AG04450 (cell line): ENCODE measurements at regions not wholly inside any gene's neighbourhood (a gene's known extent, or its start where the extent isn't known, plus 50 kb on each side); places are given as distances from the start of the nearest gene placed in this dataset.

Experiments
- CTCF ChIA-PET: fragments of 300-600, 350-600 bp; formaldehyde crosslinking; extraction: SDS; loops from one replicate; lab custom pipeline; 2022; ENCODE audit warnings: antibody characterized with exemption, inconsistent platforms; lab: Charles Lee
- POLR2A ChIA-PET: fragments of 350-600 bp; formaldehyde crosslinking; extraction: SDS; loops from one replicate; lab custom pipeline; 2021; ENCODE audit warnings: antibody characterized with exemption, inconsistent platforms; lab: Yijun Ruan, JAX
- DNase-seq: peaks from one replicate; pipeline ENCODE4 v3.0.0-alpha.2; 2011; ENCODE audit warnings: low read depth, low spot score
- H3K27ac ChIP-seq: one replicate; pipeline ENCODE4 v1.5.1; 2012; ENCODE audit warnings: low read depth, low read length, control low read depth
- H3K27me3 ChIP-seq: one replicate; pipeline ENCODE4 v1.6.0; 2012; ENCODE audit warnings: low read length; ENCODE audit not compliant: control insufficient read depth, insufficient read depth
- H3K4me3 ChIP-seq: 2 replicates; pipeline ENCODE4 v1.5.1; 2011; ENCODE audit warnings: mild to moderate bottlenecking, low read depth, low read length, control low read depth
- H3K9me3 ChIP-seq: 2 replicates; pipeline ENCODE4 v1.5.1; 2012; ENCODE audit warnings: low read length; ENCODE audit not compliant: control insufficient read depth, insufficient read depth
- TF ChIP-seq, protein P1 (sequence below): IDR thresholded peaks from 2 replicates; pipeline ENCODE4 v1.5.1; 2011; ENCODE audit warnings: low read depth, low read length, control low read depth, inconsistent platforms

DNA sequence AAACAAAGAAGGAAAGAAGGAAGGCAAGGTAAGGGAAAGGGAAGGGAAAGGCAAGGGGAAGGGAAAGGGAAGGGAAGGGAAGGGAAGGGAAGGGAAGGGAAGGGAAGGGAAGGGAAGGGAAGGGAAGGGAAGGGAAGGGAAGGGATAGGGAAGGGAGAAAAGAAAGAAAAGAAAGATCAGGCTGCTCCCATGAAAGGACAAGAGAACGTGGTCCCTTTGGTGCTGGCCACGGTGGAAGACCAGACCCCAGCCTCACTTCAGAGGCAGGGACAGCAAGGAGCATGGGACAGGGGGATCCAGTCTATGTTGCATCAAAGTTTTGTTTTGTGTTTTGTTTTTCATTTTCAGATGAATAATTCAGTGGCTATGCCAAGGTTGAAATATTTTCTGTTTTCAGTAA lies 111.4 kb upstream of the IGF1R start:
- CTCF ChIA-PET = no interaction called here
- TF ChIP-seq, protein P1, sequence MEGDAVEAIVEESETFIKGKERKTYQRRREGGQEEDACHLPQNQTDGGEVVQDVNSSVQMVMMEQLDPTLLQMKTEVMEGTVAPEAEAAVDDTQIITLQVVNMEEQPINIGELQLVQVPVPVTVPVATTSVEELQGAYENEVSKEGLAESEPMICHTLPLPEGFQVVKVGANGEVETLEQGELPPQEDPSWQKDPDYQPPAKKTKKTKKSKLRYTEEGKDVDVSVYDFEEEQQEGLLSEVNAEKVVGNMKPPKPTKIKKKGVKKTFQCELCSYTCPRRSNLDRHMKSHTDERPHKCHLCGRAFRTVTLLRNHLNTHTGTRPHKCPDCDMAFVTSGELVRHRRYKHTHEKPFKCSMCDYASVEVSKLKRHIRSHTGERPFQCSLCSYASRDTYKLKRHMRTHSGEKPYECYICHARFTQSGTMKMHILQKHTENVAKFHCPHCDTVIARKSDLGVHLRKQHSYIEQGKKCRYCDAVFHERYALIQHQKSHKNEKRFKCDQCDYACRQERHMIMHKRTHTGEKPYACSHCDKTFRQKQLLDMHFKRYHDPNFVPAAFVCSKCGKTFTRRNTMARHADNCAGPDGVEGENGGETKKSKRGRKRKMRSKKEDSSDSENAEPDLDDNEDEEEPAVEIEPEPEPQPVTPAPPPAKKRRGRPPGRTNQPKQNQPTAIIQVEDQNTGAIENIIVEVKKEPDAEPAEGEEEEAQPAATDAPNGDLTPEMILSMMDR = no peak
- H3K4me3 ChIP-seq = no peak overlapping the region

DNA sequence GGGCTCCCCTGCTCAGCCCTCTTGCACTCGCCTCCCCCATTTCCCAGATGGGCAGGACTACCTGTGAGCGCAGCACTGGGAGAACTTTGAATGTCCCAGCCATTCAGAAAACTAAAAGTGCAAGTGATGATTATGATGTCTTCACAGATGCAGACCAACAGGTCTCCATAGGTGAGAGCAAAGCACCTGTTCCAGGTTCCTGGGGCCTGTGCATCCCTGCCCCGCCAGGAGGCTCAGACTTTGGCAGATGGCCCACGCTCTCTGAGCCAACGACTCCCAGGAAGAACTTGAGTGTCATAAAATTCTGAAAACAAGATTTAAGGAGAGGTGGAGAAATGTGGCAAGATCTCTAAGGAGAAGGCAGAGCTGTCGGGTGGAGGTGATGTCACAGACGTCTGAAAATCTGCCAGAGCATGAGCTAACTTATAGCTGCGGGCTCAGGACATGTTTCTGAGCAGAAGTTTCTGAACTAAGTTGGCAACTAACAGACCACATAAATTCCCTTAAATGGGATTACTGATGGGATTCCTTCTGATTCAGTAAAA lies 110.8 kb upstream of the IGF1R start:
- no peak for DNase-seq
- Histone ChIP-seq H3K4me3 (no peak overlapping the region), H3K27me3 (peaks cover 15% of the 10 kb centered on the region), H3K27ac (no peak overlapping the region), H3K9me3 (no peaks in the 10 kb centered on the region)
- TF ChIP-seq, protein P1 = no peak
- ChIA-PET POLR2A (no interaction called here), CTCF (interaction anchor here (1.5 kb wide), 1 partner anchor 18 kb away, joined by 3 read pairs; no protein-coding TSS in a partner anchor)

More for the DNA sequence above, 111.4 kb upstream of the IGF1R start:
- DNase-seq = no peak
- POLR2A ChIA-PET = no interaction called here
- Histone ChIP-seq H3K27ac (no peak overlapping the region), H3K27me3 (peaks cover 10% of the 10 kb centered on the region), H3K9me3 (no peaks in the 10 kb centered on the region)

DNA sequence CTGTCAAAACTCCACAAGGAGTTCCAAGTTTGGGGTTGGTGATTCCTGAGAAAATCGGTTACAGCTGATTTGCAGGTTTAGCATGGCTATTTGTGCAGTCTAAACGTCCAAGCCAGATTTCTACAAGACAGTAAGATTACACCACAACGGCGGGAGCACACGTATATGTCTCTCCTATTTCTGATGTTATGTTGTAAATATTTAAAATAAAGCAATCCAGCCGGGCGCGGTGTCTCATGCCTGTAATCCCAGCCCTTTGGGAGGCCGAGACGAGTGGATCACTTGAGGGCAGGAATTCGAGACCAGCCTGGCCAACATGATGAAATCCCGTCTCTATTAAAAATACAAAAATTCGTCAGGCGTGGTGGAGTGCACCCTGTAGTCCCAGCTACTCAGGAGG lies 106.8 kb upstream of the IGF1R start:
- no peak for DNase-seq
- Histone ChIP-seq H3K4me3 (no peak overlapping the region), H3K27me3 (peaks cover 21% of the 10 kb centered on the region), H3K9me3 (no peaks in the 10 kb centered on the region), H3K27ac (no peak overlapping the region)
- POLR2A ChIA-PET = no interaction called here
- CTCF ChIA-PET = no interaction called here
- TF ChIP-seq, protein P1 = no peak

DNA sequence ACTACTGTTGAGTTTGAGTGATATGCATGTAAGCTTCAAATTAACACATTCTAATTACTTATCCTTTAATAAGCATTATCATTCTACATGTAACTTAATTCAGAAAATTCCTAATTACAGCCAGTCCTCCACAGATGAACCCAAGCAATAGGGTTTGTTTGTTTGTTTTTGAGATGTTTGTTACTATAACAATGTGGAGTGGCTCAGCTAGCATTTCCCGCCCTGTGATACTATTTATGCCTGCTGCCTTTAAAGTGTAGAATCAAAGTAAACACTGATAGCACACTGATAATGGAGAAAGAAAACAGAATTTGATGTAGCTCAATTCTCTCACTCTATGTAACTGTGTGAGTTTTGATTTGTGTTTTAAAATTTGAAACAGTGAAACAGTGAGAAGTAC lies 105.1 kb upstream of the IGF1R start:
- H3K27ac ChIP-seq = no peak overlapping the region
- POLR2A ChIA-PET = no interaction called here
- H3K4me3 ChIP-seq = no peak overlapping the region
- no peaks in the 10 kb centered on the region; the same call in 1 of the 2 replicates for H3K9me3 ChIP-seq
- CTCF ChIA-PET = interaction anchor here (0.6 to 0.7 kb wide), 2 partner anchors 41 to 123 kb away, joined by 3 to 4 read pairs; no protein-coding TSS in a partner anchor
- peaks cover 25% of the 10 kb centered on the region for H3K27me3 ChIP-seq
- TF ChIP-seq, protein P1 = no peak
- no peak for DNase-seq

DNA sequence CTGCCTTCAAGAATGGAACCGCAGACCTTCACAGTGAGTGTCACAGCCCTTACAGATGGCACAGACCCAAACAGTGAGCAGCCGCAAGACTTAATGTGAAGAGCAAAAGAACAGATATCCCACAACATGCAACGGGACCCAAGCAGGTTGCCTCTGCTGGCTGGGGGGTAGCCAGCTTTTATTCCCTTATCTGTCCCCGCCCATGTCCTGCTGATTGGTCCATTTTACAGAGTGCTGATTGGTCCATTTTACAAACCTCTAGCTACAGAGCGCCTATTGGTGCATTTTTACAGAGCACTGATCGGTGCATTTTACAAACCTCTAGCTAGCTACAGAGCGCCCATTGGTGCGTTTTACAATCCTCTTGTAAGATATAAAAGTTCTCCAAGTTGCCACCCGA lies 102.0 kb upstream of the IGF1R start:
- peaks cover 17% of the 10 kb centered on the region for H3K27me3 ChIP-seq
- peaks cover 3% of the 10 kb centered on the region; the same call in 1 of the 2 replicates for H3K9me3 ChIP-seq
- ChIA-PET CTCF (interaction anchor here (1.0 to 2.6 kb wide), 2 partner anchors 22 to 27 kb away, joined by 3 to 9 read pairs; no protein-coding TSS in a partner anchor), POLR2A (no interaction called here)
- no peak for DNase-seq
- TF ChIP-seq, protein P1 = no peak
- H3K27ac ChIP-seq = no peak overlapping the region
- H3K4me3 ChIP-seq = no peak overlapping the region
